GM08714 (cell line): ENCODE measurements at regions not wholly inside any gene's neighbourhood (a gene's known extent, or its start where the extent isn't known, plus 50 kb on each side); places are given as distances from the start of the nearest gene placed in this dataset.

ENCODE experiments used
- H3K4me3 ChIP-seq: fragments of 200-500 bp; sonication (Bioruptor generic); 2 replicates; pipeline ENCODE4 v1.5.1; 2014; ENCODE audit warnings: mild to moderate bottlenecking, low read length, inconsistent platforms
- ZNF274 ChIP-seq: IDR thresholded peaks from 2 replicates; pipeline ENCODE4 v1.6.1; 2012; ENCODE audit warnings: mild to moderate bottlenecking, low read depth, low read length

- no peak for TF ChIP-seq ZNF274
These were observed 56.6 kb upstream of the CITED2 start for GRCh38 chr6:139430899-139431601.

GRCh38 chr6:139429580-139430145, 55.2 kb upstream of the CITED2 start:
- H3K4me3 ChIP-seq, result no peak overlapping the region
- no peak for TF ChIP-seq ZNF274

More at GRCh38 chr6:139430899-139431601, 56.6 kb upstream of the CITED2 start:
- no peak overlapping the region for H3K4me3 ChIP-seq

- no peak for TF ChIP-seq ZNF274
These were observed 52.8 kb upstream of the CITED2 start for GRCh38 chr6:139427199-139427598.

GRCh38 chr6:139426795-139427194, 52.3 kb upstream of the CITED2 start:
- no peak overlapping the region for H3K4me3 ChIP-seq
- TF ChIP-seq ZNF274, result no peak

More at GRCh38 chr6:139427199-139427598, 52.8 kb upstream of the CITED2 start:
- no peak overlapping the region for H3K4me3 ChIP-seq

- no peak for TF ChIP-seq ZNF274
- no peak overlapping the region for H3K4me3 ChIP-seq
These were observed 51.3 kb upstream of the CITED2 start for GRCh38 chr6:139425780-139426179.

GRCh38 chr6:139423971-139424667, 49.7 kb upstream of the CITED2 start:
- no peak for TF ChIP-seq ZNF274

More at GRCh38 chr6:139423971-139424667, 49.7 kb upstream of the CITED2 start:
- H3K4me3 ChIP-seq, result no peak overlapping the region
